ENCODE measurements at regions not wholly inside any gene's neighbourhood (a gene's known extent, or its start where the extent isn't known, plus 50 kb on each side); places are given as distances from the start of the nearest gene placed in this dataset.

GRCh38 chr4:136314686-136315085 is 1217.6 kb downstream of the PCDH18 start:
- DNase-seq (ENCODE audit: low read depth): no peak
- no peak for TF ChIP-seq CTCF (IDR thresholded peaks at IDR 0.05; ENCODE audit: insufficient read depth, low read depth, low read length, missing control alignments)
- H3K4me3 ChIP-seq (ENCODE audit: low read depth, low read length): no peak overlapping the region

- no peak for DNase-seq (ENCODE audit: low read depth)
- TF ChIP-seq CTCF (IDR thresholded peaks at IDR 0.05; ENCODE audit: insufficient read depth, low read depth, low read length, missing control alignments): no peak
- no peak overlapping the region for H3K4me3 ChIP-seq (ENCODE audit: low read depth, low read length)
These were observed 1220.5 kb downstream of the PCDH18 start for GRCh38 chr4:136311774-136312173.

- no peak for DNase-seq (ENCODE audit: low read depth)
- no peak overlapping the region for H3K4me3 ChIP-seq (ENCODE audit: low read depth, low read length)
- TF ChIP-seq CTCF (IDR thresholded peaks at IDR 0.05; ENCODE audit: insufficient read depth, low read depth, low read length, missing control alignments): no peak
These were observed 1224.5 kb downstream of the PCDH18 start for GRCh38 chr4:136307765-136308164.

- DNase-seq (ENCODE audit: low read depth): no peak
- H3K4me3 ChIP-seq (ENCODE audit: low read depth, low read length): no peak overlapping the region
- TF ChIP-seq CTCF (IDR thresholded peaks at IDR 0.05; ENCODE audit: insufficient read depth, low read depth, low read length, missing control alignments): no peak
These were observed 1225.9 kb downstream of the PCDH18 start for GRCh38 chr4:136306361-136306760.

GRCh38 chr4:136302566-136302965 is 1229.7 kb downstream of the PCDH18 start:
- H3K4me3 ChIP-seq (ENCODE audit: low read depth, low read length): no peak overlapping the region
- no peak for TF ChIP-seq CTCF (IDR thresholded peaks at IDR 0.05; ENCODE audit: insufficient read depth, low read depth, low read length, missing control alignments)
- DNase-seq (ENCODE audit: low read depth): no peak

- no peak overlapping the region for H3K4me3 ChIP-seq (ENCODE audit: low read depth, low read length)
- DNase-seq (ENCODE audit: low read depth): no peak
- TF ChIP-seq CTCF (IDR thresholded peaks at IDR 0.05; ENCODE audit: insufficient read depth, low read depth, low read length, missing control alignments): no peak
These were observed 1230.4 kb downstream of the PCDH18 start for GRCh38 chr4:136301749-136302495.

GRCh38 chr4:136283977-136284376 is 1248.3 kb downstream of the PCDH18 start:
- DNase-seq (ENCODE audit: low read depth): no peak
- H3K4me3 ChIP-seq (ENCODE audit: low read depth, low read length): no peak overlapping the region
- no peak for TF ChIP-seq CTCF (IDR thresholded peaks at IDR 0.05; ENCODE audit: insufficient read depth, low read depth, low read length, missing control alignments)
